Colonic mucosa (tissue), 4 donors: ENCODE measurements at regions not wholly inside any gene's neighbourhood (a gene's known extent, or its start where the extent isn't known, plus 50 kb on each side); places are given as distances from the start of the nearest gene placed in this dataset.

Experiments
- DNase-seq: peaks from one replicate; pipeline ENCODE4 v3.0.0-alpha.2; 2020
- H3K27ac ChIP-seq: fragments of 200-600 bp; one replicate; pipeline ENCODE4 v1.8.0; 2021
- H3K27me3 ChIP-seq: fragments of 200-600 bp; one replicate; pipeline ENCODE4 v1.8.0; 2021
- H3K36me3 ChIP-seq: fragments of 200-600 bp; one replicate; pipeline ENCODE4 v1.8.0; 2021
- H3K4me1 ChIP-seq: fragments of 200-600 bp; one replicate; pipeline ENCODE4 v1.8.0; 2021; ENCODE audit warnings: mild to moderate bottlenecking
- H3K4me3 ChIP-seq: fragments of 200-600 bp; one replicate; pipeline ENCODE4 v1.8.0; 2021
- H3K9ac ChIP-seq, 2 donors: one replicate each; pipeline ENCODE4 v1.7.0; 2013; ENCODE audit warnings: control low read depth in 2 of 2, low read depth in 2 of 2, low read length in 2 of 2
- H3K9me3 ChIP-seq: fragments of 200-600 bp; one replicate; pipeline ENCODE4 v1.8.0; 2021
- CTCF ChIP-seq: fragments of 200-600 bp; IDR thresholded peaks from one replicate; pipeline ENCODE4 v1.8.0; 2022; ENCODE audit warnings: antibody characterized with exemption, mild to moderate bottlenecking
- intact Hi-C: fragments of 100-400 bp; cut with DNase I; formaldehyde crosslinking; loops from one replicate; pipeline ENCODE4 v1.14.1; 2022
- donor health status: healthy.
- donor health status: DM: no; HTN: no; CAD: no.
- donor health status: DM: no; HTN: no; CAD: no.

- no peaks in the 10 kb centered on the region for H3K9me3 ChIP-seq
- no peaks in the 10 kb centered on the region for H3K27me3 ChIP-seq
- no peak for TF ChIP-seq CTCF
- no peak overlapping the region for H3K4me3 ChIP-seq
- no peaks in the 10 kb centered on the region for H3K36me3 ChIP-seq
- H3K9ac ChIP-seq = no peak overlapping the region
- intact Hi-C loops = no loop called here
- H3K27ac ChIP-seq = no peak overlapping the region
- H3K4me1 ChIP-seq = no peaks in the 10 kb centered on the region
- DNase-seq = no peak
Measured at GRCh38 chr3:6509576-6509975, 351.3 kb upstream of the GRM7 start.

- Histone ChIP-seq H3K27ac (no peak overlapping the region), H3K4me3 (no peak overlapping the region), H3K9ac (no peak overlapping the region), H3K4me1 (no peaks in the 10 kb centered on the region), H3K27me3 (no peaks in the 10 kb centered on the region), H3K36me3 (no peaks in the 10 kb centered on the region), H3K9me3 (no peaks in the 10 kb centered on the region)
- no peak for DNase-seq
- intact Hi-C loops = no loop called here
- no peak for TF ChIP-seq CTCF
Measured at GRCh38 chr3:6510713-6511112, 350.2 kb upstream of the GRM7 start.

GRCh38 chr3:6512172-6512800, 348.6 kb upstream of the GRM7 start:
- Histone ChIP-seq H3K4me3 (no peak overlapping the region), H3K36me3 (no peaks in the 10 kb centered on the region), H3K27ac (no peak overlapping the region), H3K4me1 (no peaks in the 10 kb centered on the region), H3K27me3 (no peaks in the 10 kb centered on the region), H3K9ac (no peak overlapping the region), H3K9me3 (no peaks in the 10 kb centered on the region)
- no peak for DNase-seq
- TF ChIP-seq CTCF = no peak
- intact Hi-C loops = no loop called here

- no peak for TF ChIP-seq CTCF
- intact Hi-C loops = no loop called here
- no peaks in the 10 kb centered on the region for H3K4me1 ChIP-seq
- H3K27me3 ChIP-seq = no peaks in the 10 kb centered on the region
- H3K9me3 ChIP-seq = no peaks in the 10 kb centered on the region
- H3K27ac ChIP-seq = no peak overlapping the region
- H3K9ac ChIP-seq = no peak overlapping the region
- no peak for DNase-seq
- H3K36me3 ChIP-seq = no peaks in the 10 kb centered on the region
- H3K4me3 ChIP-seq = no peak overlapping the region
Measured at GRCh38 chr3:6516143-6516542, 344.8 kb upstream of the GRM7 start.

GRCh38 chr3:6516694-6517093, 344.2 kb upstream of the GRM7 start:
- no peaks in the 10 kb centered on the region for H3K36me3 ChIP-seq
- no peak overlapping the region for H3K9ac ChIP-seq
- H3K4me3 ChIP-seq = no peak overlapping the region
- no peak for TF ChIP-seq CTCF
- intact Hi-C loops = no loop called here
- DNase-seq = no peak
- no peaks in the 10 kb centered on the region for H3K4me1 ChIP-seq
- no peak overlapping the region for H3K27ac ChIP-seq
- H3K27me3 ChIP-seq = no peaks in the 10 kb centered on the region
- no peaks in the 10 kb centered on the region for H3K9me3 ChIP-seq
